HG03354 (cell line): ENCODE measurements at regions not wholly inside any gene's neighbourhood (a gene's known extent, or its start where the extent isn't known, plus 50 kb on each side); places are given as distances from the start of the nearest gene placed in this dataset.

Experiments
- ATAC-seq: cut with Tn5 transposase; IDR thresholded peaks from one replicate; pipeline ENCODE4 v1.9.1; 2021; ENCODE audit warnings: mild to moderate bottlenecking; ENCODE audit not compliant: unreplicated experiment, poor library complexity, severe bottlenecking

GRCh38 chr4:112885897-112886296, 163.6 kb upstream of the ANK2 start:
- ATAC-seq: no peak

GRCh38 chr4:112888622-112889021, 160.8 kb upstream of the ANK2 start:
- ATAC-seq: no peak

- ATAC-seq: peak; percentile 35
Measured at GRCh38 chr4:112889199-112889598, 160.3 kb upstream of the ANK2 start.

- ATAC-seq: peak; percentile 46
Measured at GRCh38 chr4:112889619-112890527, 159.6 kb upstream of the ANK2 start.

GRCh38 chr4:112894480-112894879, 155.0 kb upstream of the ANK2 start:
- no peak for ATAC-seq

GRCh38 chr4:112894951-112895350, 154.5 kb upstream of the ANK2 start:
- no peak for ATAC-seq

- no peak for ATAC-seq
Measured at GRCh38 chr4:112895811-112896608, 153.4 kb upstream of the ANK2 start.

- no peak for ATAC-seq
Measured at GRCh38 chr4:112896609-112897190, 152.8 kb upstream of the ANK2 start.

- no peak for ATAC-seq
Measured at GRCh38 chr4:112897543-112897942, 151.9 kb upstream of the ANK2 start.

- ATAC-seq: no peak
Measured at GRCh38 chr4:112898357-112899141, 150.9 kb upstream of the ANK2 start.

- no peak for ATAC-seq
Measured at GRCh38 chr4:112900416-112900815, 149.0 kb upstream of the ANK2 start.

GRCh38 chr4:112901962-112902411, 147.5 kb upstream of the ANK2 start:
- no peak for ATAC-seq

- no peak for ATAC-seq
Measured at GRCh38 chr4:112905728-112906127, 143.7 kb upstream of the ANK2 start.

GRCh38 chr4:112908511-112908910, 140.9 kb upstream of the ANK2 start:
- ATAC-seq: no peak

- no peak for ATAC-seq
Measured at GRCh38 chr4:112910109-112910736, 139.2 kb upstream of the ANK2 start.

GRCh38 chr4:112916868-112917267, 132.6 kb upstream of the ANK2 start:
- ATAC-seq: no peak

- ATAC-seq: no peak
Measured at GRCh38 chr4:112923516-112923915, 125.9 kb upstream of the ANK2 start.

- ATAC-seq: no peak
Measured at GRCh38 chr4:112926819-112927218, 122.6 kb upstream of the ANK2 start.

- ATAC-seq: no peak
Measured at GRCh38 chr4:112927544-112927943, 121.9 kb upstream of the ANK2 start.
